K562 (cell line): ENCODE measurements at regions not wholly inside any gene's neighbourhood (a gene's known extent, or its start where the extent isn't known, plus 50 kb on each side); places are given as distances from the start of the nearest gene placed in this dataset.

ENCODE experiments used
- ATAC-seq: fragments of 200-7000 bp; cut with Tn5 transposase; 3 replicates; pipeline ENCODE4 v1.9.1; 2020; ENCODE audit warnings: moderate library complexity
- BruUV-seq: library from RNA; stranded (reverse); fragments of 400-500 nt; replicated peaks from 2 replicates; lab custom pipeline; 2021; lab: Mats Ljungman, UMichigan
- CTCF ChIA-PET: fragments of 300-600 bp; formaldehyde crosslinking; extraction: SDS; loops from one replicate; lab custom pipeline; 2021; ENCODE audit warnings: low intra/inter-chr PET ratio; lab: Yijun Ruan, JAX
- POLR2A ChIA-PET: fragments of 300-600, 350-650 bp; sonication (Branson Sonifier 250); formaldehyde crosslinking; extraction: SDS; loops from one replicate; lab custom pipeline; 2021; ENCODE audit warnings: antibody characterized with exemption, inconsistent platforms; lab: Yijun Ruan, JAX
- DNase-seq, 4 experiments: peaks; one replicate each; pipeline versions ENCODE4 v3.0.0 to v3.0.0-alpha.2; 2011 to 2018; ENCODE audit warnings: low spot score in 3 of 4, mixed read lengths in 3 of 4; ENCODE audit errors: extremely low read depth in 1 of 4
- FAIRE-seq: peaks from 2 replicates; lab custom pipeline; 2011; peaks lifted over from hg19 to GRCh38; lab: Jason Lieb, UNC
- H2AFZ ChIP-seq: 2 replicates; pipeline ENCODE4 v1.6.0; 2011; ENCODE audit warnings: low read depth, low read length, control low read depth, inconsistent platforms
- H3K27ac ChIP-seq: fragments of 200-600 bp; 3 replicates; pipeline ENCODE4 v1.8.0; 2011; ENCODE audit warnings: low read depth, mild to moderate bottlenecking, control low read depth, inconsistent platforms, low read length, moderate library complexity, mixed read lengths; ENCODE audit errors: extremely low read depth
- H3K27me3 ChIP-seq, 2 experiments: fragments of 300-600 bp in 1 of 2; 2 replicates in 1 of 2; 3 replicates in 1 of 2; pipeline versions ENCODE4 v1.6.0 to v1.8.0; 2011; ENCODE audit warnings: inconsistent platforms in 2 of 2, low read length in 2 of 2, mild to moderate bottlenecking in 1 of 2, mixed read lengths in 1 of 2, moderate library complexity in 1 of 2; ENCODE audit not compliant: control insufficient read depth in 2 of 2, insufficient read depth in 2 of 2
- H3K36me3 ChIP-seq: fragments of 300-600 bp; 3 replicates; pipeline ENCODE4 v1.8.0; 2011; ENCODE audit warnings: mild to moderate bottlenecking, low read length, inconsistent platforms; ENCODE audit not compliant: control insufficient read depth, insufficient read depth
- H3K4me1 ChIP-seq, 2 experiments: fragments of 200-600 bp in 1 of 2; replicated peaks in 1 of 2; 2 replicates in 1 of 2; 3 replicates in 1 of 2; pipeline versions ENCODE4 v1.5.1 to v1.8.0; 2011; ENCODE audit warnings: inconsistent platforms in 2 of 2, low read length in 2 of 2, mild to moderate bottlenecking in 1 of 2, mixed read lengths in 1 of 2, moderate library complexity in 1 of 2; ENCODE audit not compliant: control insufficient read depth in 2 of 2, insufficient read depth in 2 of 2
- H3K4me2 ChIP-seq: 2 replicates; pipeline ENCODE4 v1.6.1; 2011; ENCODE audit warnings: low read length, control low read depth, inconsistent platforms, mixed read lengths; ENCODE audit not compliant: insufficient read depth
- H3K4me3 ChIP-seq: fragments of 200-600 bp; sonication (generic), shearing (Covaris generic); 2 replicates; pipeline ENCODE4 v1.5.1; 2016; ENCODE audit warnings: control low read depth, inconsistent platforms
- H3K79me2 ChIP-seq: fragments of 200-600 bp; 3 replicates; pipeline ENCODE4 v1.8.0; 2011; ENCODE audit warnings: low read length, inconsistent platforms; ENCODE audit not compliant: control insufficient read depth, insufficient read depth
- H3K9ac ChIP-seq, 2 experiments: 2 replicates each; pipeline versions ENCODE4 v1.6.0 to v1.6.1; 2011; ENCODE audit warnings: low read depth in 2 of 2, low read length in 2 of 2, control low read depth in 1 of 2, inconsistent platforms in 1 of 2, mild to moderate bottlenecking in 1 of 2, mixed read lengths in 1 of 2; ENCODE audit not compliant: insufficient read depth in 1 of 2
- H3K9me1 ChIP-seq: one replicate; pipeline ENCODE4 v1.6.0; 2011; ENCODE audit warnings: inconsistent platforms, mild to moderate bottlenecking, low read length, moderate library complexity; ENCODE audit not compliant: control insufficient read depth, insufficient read depth
- H3K9me3 ChIP-seq: replicated peaks from 2 replicates; pipeline ENCODE4 v1.5.1; 2011; ENCODE audit warnings: low read depth, low read length, inconsistent platforms; ENCODE audit not compliant: control insufficient read depth, insufficient read depth
- H4K20me1 ChIP-seq: replicated peaks from 2 replicates; pipeline ENCODE4 v1.6.1; 2011; ENCODE audit warnings: low read length, inconsistent platforms, mixed read lengths; ENCODE audit not compliant: control insufficient read depth, insufficient read depth
- FOSL1 ChIP-seq: fragments of 200-800 bp; sonication (Bioruptor generic); conservative IDR thresholded peaks from 2 replicates; pipeline ENCODE4 v1.6.1; 2016; ENCODE audit warnings: missing genetic modification characterization, missing compliant biosample characterization
- HDAC8 ChIP-seq: fragments of 450-650 bp; IDR thresholded peaks from 2 replicates; pipeline ENCODE4 v1.6.1; 2016; ENCODE audit warnings: mild to moderate bottlenecking, missing genetic modification characterization, moderate library complexity, missing compliant biosample characterization
- KLF6 ChIP-seq: fragments of 250-450 bp; sonication (Bioruptor Pico); IDR thresholded peaks from 2 replicates; pipeline ENCODE4 v1.4.0; 2020; ENCODE audit warnings: mild to moderate bottlenecking, moderate library complexity, borderline replicate concordance
- NCOA4 ChIP-seq: fragments of 450-650 bp; IDR thresholded peaks from 2 replicates; pipeline ENCODE4 v1.6.1; 2018; ENCODE audit warnings: mild to moderate bottlenecking; ENCODE audit not compliant: partially characterized antibody
- PTBP1 ChIP-seq: fragments of 200-400 bp; formaldehyde crosslinking; IDR thresholded peaks from 2 replicates; pipeline ENCODE4 v1.6.1; 2017; ENCODE audit warnings: low read depth, low read length
- SRSF1 ChIP-seq: fragments of 200-400 bp; formaldehyde crosslinking; IDR thresholded peaks from 2 replicates; pipeline ENCODE4 v1.6.1; 2017; ENCODE audit warnings: mild to moderate bottlenecking, low read depth, low read length, moderate library complexity
- TBP ChIP-seq: optimal IDR thresholded peaks from 2 replicates; pipeline ENCODE3; 2011; ENCODE audit warnings: low read depth, low read length, improper control_type of control experiment
- ZNF165 ChIP-seq: fragments of 250-450 bp; sonication (Bioruptor Pico); IDR thresholded peaks from 2 replicates; pipeline ENCODE4 v1.4.0; 2020; ENCODE audit warnings: borderline replicate concordance
- WGBS: fragments of 100-300 bp; shearing (Covaris generic); methylation state at CpG from one replicate; pipeline ENCODE4 v1.1.6; 2016; ENCODE audit warnings: low coverage, mixed read lengths; ENCODE audit not compliant: insufficient coverage; ENCODE audit errors: missing lambda C conversion rate; 5-methylcytosine and 5-hydroxymethylcytosine counted together
- in situ Hi-C: fragments of 300-500 bp; cut with MboI; formaldehyde crosslinking; loops from 4 replicates; pipeline ENCODE4 v1.15.0; 2018; ENCODE audit warnings: inconsistent platforms, mixed read lengths
- intact Hi-C: fragments of 100-400 bp; cut with micrococcal nuclease; formaldehyde crosslinking; loops from 2 replicates; pipeline ENCODE4 v1.14.2; 2022
- TF ChIP-seq, protein P1 (sequence below): sonication (generic); formaldehyde crosslinking; IDR thresholded peaks from 2 replicates; pipeline ENCODE4 v1.8.1; 2023; ENCODE audit warnings: mild to moderate bottlenecking, missing genetic modification reagents

DNA sequence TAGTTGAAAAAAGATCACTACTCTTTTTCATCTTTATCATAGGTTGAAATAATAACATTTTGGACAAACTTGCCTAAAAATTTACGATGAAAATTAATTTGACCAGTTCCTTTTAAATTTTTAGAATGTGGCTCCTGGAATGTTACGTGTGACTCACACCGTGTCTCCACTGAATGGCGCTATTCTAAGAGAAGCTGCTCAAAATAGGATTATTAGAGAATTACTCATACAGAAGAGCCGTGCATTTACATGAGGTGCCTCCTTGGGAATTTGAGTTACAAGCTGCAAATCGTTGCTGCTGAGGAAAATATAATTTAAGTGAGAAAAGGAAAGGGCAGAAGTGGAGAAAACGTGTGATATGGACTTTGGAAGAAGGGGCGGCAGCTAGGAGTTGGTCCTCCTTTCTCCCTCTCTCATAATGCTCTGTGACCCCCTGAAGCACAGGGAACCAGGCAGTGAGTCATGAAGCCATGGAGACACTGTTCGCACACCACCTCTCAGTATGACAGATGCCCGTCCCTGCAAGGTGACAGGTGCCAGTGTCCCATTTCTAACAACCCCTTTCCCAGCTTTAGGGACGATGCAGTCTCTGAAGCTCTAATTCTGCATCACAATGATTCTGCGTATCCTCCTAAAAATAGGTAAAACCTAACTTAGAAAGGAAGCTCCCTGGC is 323.2 kb upstream of the COBL start:
- H3K79me2 ChIP-seq = no peaks in the 10 kb centered on the region
- no peak overlapping the region for H3K4me2 ChIP-seq
- CTCF ChIA-PET = no interaction called here

DNA sequence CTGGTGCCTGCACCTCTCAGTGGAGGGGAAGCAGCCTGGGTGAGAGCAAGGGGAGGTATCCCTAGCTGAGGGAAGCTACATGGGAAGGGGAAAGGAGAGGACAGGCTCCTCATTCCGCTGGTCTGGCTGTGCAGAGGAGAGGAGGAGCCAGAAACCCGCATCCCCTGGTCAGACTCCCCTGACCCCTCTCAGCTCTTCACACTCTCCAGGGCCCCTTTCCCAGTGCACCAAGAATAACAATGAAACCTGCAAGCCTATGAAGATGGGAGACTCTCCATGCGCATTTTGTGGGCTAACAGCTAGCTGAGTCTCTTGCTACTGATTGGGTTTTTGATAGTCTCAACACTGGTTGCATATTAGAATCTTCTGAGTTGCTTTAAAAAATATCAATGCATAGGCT is 319.9 kb upstream of the COBL start:
- 0% methylated on average over 2 of the region's 3 CpGs for WGBS
- BruUV-seq = no TSS peak

More for the DNA sequence above, 323.2 kb upstream of the COBL start:
- Histone ChIP-seq H3K4me3 (no peak overlapping the region), H3K36me3 (no peaks in the 10 kb centered on the region), H3K9ac (no peak overlapping the region), H3K27me3 (no peaks in the 10 kb centered on the region; a peak in 1 of 5 replicates), H4K20me1 (no peaks in the 10 kb centered on the region; the same call in 1 of the 2 replicates), H3K27ac (no peak overlapping the region), H3K9me1 (no peaks in the 10 kb centered on the region), H3K4me1 (no peaks in the 10 kb centered on the region), H2AFZ (no peak overlapping the region), H3K9me3 (no peaks in the 10 kb centered on the region)
- POLR2A ChIA-PET = no interaction called here
- FAIRE-seq = no peak
- DNase-seq = no peak
- intact Hi-C loops (no loop called here), in situ Hi-C loops (no loop called here)
- ATAC-seq = no peak
- no TSS peak for BruUV-seq
- TF ChIP-seq HDAC8 (no peak), KLF6 (CRISPR knock-in tag) (no peak), NCOA4 (no peak), ZNF165 (CRISPR knock-in tag) (no peak)
- WGBS = 3% methylated on average over 12 of the region's 12 CpGs

More for the DNA sequence above, 319.9 kb upstream of the COBL start:
- H3K27me3 ChIP-seq = no peaks in the 10 kb centered on the region
- CTCF ChIA-PET = no interaction called here
- POLR2A ChIA-PET = no interaction called here
- no peaks in the 10 kb centered on the region for H3K9me1 ChIP-seq
- H3K9ac ChIP-seq = no peak overlapping the region
- H3K4me1 ChIP-seq = no peaks in the 10 kb centered on the region
- TF ChIP-seq FOSL1 (tag) = no peak
- TF ChIP-seq, protein P1, sequence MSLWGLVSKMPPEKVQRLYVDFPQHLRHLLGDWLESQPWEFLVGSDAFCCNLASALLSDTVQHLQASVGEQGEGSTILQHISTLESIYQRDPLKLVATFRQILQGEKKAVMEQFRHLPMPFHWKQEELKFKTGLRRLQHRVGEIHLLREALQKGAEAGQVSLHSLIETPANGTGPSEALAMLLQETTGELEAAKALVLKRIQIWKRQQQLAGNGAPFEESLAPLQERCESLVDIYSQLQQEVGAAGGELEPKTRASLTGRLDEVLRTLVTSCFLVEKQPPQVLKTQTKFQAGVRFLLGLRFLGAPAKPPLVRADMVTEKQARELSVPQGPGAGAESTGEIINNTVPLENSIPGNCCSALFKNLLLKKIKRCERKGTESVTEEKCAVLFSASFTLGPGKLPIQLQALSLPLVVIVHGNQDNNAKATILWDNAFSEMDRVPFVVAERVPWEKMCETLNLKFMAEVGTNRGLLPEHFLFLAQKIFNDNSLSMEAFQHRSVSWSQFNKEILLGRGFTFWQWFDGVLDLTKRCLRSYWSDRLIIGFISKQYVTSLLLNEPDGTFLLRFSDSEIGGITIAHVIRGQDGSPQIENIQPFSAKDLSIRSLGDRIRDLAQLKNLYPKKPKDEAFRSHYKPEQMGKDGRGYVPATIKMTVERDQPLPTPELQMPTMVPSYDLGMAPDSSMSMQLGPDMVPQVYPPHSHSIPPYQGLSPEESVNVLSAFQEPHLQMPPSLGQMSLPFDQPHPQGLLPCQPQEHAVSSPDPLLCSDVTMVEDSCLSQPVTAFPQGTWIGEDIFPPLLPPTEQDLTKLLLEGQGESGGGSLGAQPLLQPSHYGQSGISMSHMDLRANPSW (CRISPR knock-in tag) = no peak
- no peak for TF ChIP-seq TBP
- TF ChIP-seq PTBP1 = no peak
- TF ChIP-seq SRSF1 = no peak
- H3K4me2 ChIP-seq = no peak overlapping the region
- no peak overlapping the region for H3K4me3 ChIP-seq
- FAIRE-seq (no peak), ATAC-seq (no peak), DNase-seq (no peak)
- in situ Hi-C loops (no loop called here), intact Hi-C loops (no loop called here)
- no peaks in the 10 kb centered on the region; the same call in 1 of the 2 replicates for H4K20me1 ChIP-seq
- no peaks in the 10 kb centered on the region for H3K36me3 ChIP-seq
- no peak overlapping the region for H3K27ac ChIP-seq
- no peaks in the 10 kb centered on the region for H3K79me2 ChIP-seq
- H2AFZ ChIP-seq = no peak overlapping the region
- H3K9me3 ChIP-seq = no peaks in the 10 kb centered on the region
